Panc1 (cell line): ENCODE measurements at regions not wholly inside any gene's neighbourhood (a gene's known extent, or its start where the extent isn't known, plus 50 kb on each side); places are given as distances from the start of the nearest gene placed in this dataset.

Experiments used
- ATAC-seq: fragments of 200-7000 bp; cut with Tn5 transposase; 2 replicates; pipeline ENCODE4 v1.9.1; 2020; ENCODE audit warnings: mild to moderate bottlenecking, moderate library complexity
- BruUV-seq: library from RNA; stranded (reverse); fragments of 400-500 nt; replicated peaks from 2 replicates; lab custom pipeline; 2021; lab: Mats Ljungman, UMichigan
- CTCF ChIA-PET: fragments of 300-600 bp; sonication (Branson Sonifier 250); formaldehyde crosslinking; loops from one replicate; lab custom pipeline; 2022; ENCODE audit warnings: antibody characterized with exemption; lab: Charles Lee
- POLR2A ChIA-PET: fragments of 300-600 bp; sonication (Branson Sonifier 250); formaldehyde crosslinking; loops from one replicate; lab custom pipeline; 2022; ENCODE audit warnings: antibody characterized with exemption; lab: Charles Lee
- DNase-seq: peaks from one replicate; pipeline ENCODE4 v3.0.0-alpha.2; 2010; ENCODE audit warnings: low read depth, low spot score
- H3K27ac ChIP-seq: 2 replicates; pipeline ENCODE4 v1.5.1; 2011; ENCODE audit warnings: mild to moderate bottlenecking, low read length, inconsistent platforms
- H3K27me3 ChIP-seq: fragments of 200-500 bp; sonication (Bioruptor generic); 2 replicates; pipeline ENCODE4 v1.6.0; 2014; ENCODE audit warnings: low read length, inconsistent platforms; ENCODE audit not compliant: control insufficient read depth, insufficient read depth
- H3K36me3 ChIP-seq: fragments of 200-500 bp; sonication (Bioruptor generic); 2 replicates; pipeline ENCODE4 v1.5.1; 2014; ENCODE audit warnings: inconsistent platforms, mild to moderate bottlenecking, low read length, moderate library complexity; ENCODE audit not compliant: control insufficient read depth, insufficient read depth
- H3K4me1 ChIP-seq: 2 replicates; pipeline ENCODE4 v1.5.1; 2011; ENCODE audit warnings: inconsistent platforms, mild to moderate bottlenecking, low read length, moderate library complexity; ENCODE audit not compliant: control insufficient read depth, insufficient read depth
- H3K4me3 ChIP-seq, 2 experiments: 2 replicates each; pipeline ENCODE4 v1.5.1; 2011 to 2012; ENCODE audit warnings: low read depth in 2 of 2, low read length in 2 of 2, mild to moderate bottlenecking in 2 of 2, inconsistent platforms in 1 of 2, moderate library complexity in 1 of 2
- H3K9me3 ChIP-seq: fragments of 200-500 bp; sonication (Bioruptor generic); 2 replicates; pipeline ENCODE4 v1.5.1; 2014; ENCODE audit warnings: low read depth, mild to moderate bottlenecking, inconsistent platforms, low read length, moderate library complexity; ENCODE audit not compliant: control insufficient read depth, insufficient read depth
- CTCF ChIP-seq: fragments of 450-650 bp; IDR thresholded peaks from 2 replicates; pipeline ENCODE4 v1.5.1; 2017; ENCODE audit warnings: mild to moderate bottlenecking
- POLR2AphosphoS5 ChIP-seq: IDR thresholded peaks from 2 replicates; pipeline ENCODE4 v1.6.1; 2012; ENCODE audit warnings: mild to moderate bottlenecking, low read depth, low read length, moderate library complexity
- REST ChIP-seq, 2 experiments: IDR thresholded peaks; 2 replicates each; pipeline ENCODE4 v1.6.1; 2011 to 2012; ENCODE audit warnings: low read depth in 2 of 2, control low read depth in 1 of 2, low read length in 1 of 2, mild to moderate bottlenecking in 1 of 2, moderate library complexity in 1 of 2; ENCODE audit not compliant: insufficient read depth in 1 of 2
- SIN3A ChIP-seq: IDR thresholded peaks from 2 replicates; pipeline ENCODE4 v1.6.1; 2012; ENCODE audit warnings: low read depth, mild to moderate bottlenecking, low read length, moderate library complexity, borderline replicate concordance; ENCODE audit not compliant: insufficient read depth
- TCF7L2 ChIP-seq: IDR thresholded peaks from 2 replicates; pipeline ENCODE4 v1.6.1; 2011; ENCODE audit warnings: mild to moderate bottlenecking, low read depth, low read length, inconsistent platforms
- in situ Hi-C: cut with HindIII; loops from 2 replicates; pipeline ENCODE4 v1.10.0; 2016; ENCODE audit warnings: low sequenced_read_pairs, low pct_unique_long_range_greater_than_20kb
- intact Hi-C: fragments of 100-400 bp; cut with micrococcal nuclease; formaldehyde crosslinking; loops from one replicate; pipeline ENCODE4 v1.10.0; 2022; ENCODE audit not compliant: unreplicated experiment

- CTCF ChIA-PET: no interaction called here
- intact Hi-C loops: no loop called here
- Histone ChIP-seq H3K27ac (no peak overlapping the region), H3K36me3 (no peaks in the 10 kb centered on the region), H3K9me3 (no peaks in the 10 kb centered on the region), H3K4me1 (no peaks in the 10 kb centered on the region), H3K4me3 (no peak overlapping the region), H3K27me3 (no peaks in the 10 kb centered on the region; the same call in 1 of the 2 replicates)
- no peak for ATAC-seq
- BruUV-seq: no TSS peak
- POLR2A ChIA-PET: no interaction called here
- DNase-seq: no peak
- TF ChIP-seq POLR2AphosphoS5 (no peak), SIN3A (no peak), REST (IDR thresholded peaks at IDR 0.05; ENCODE audit: insufficient read depth in 1 of 2, low read depth in 2 of 2, low read length in 1 of 2) (no peak), TCF7L2 (no peak), CTCF (no peak)
- in situ Hi-C loops: no loop called here
Measured at GRCh38 chr5:168013546-168013945, 277.9 kb upstream of the WWC1 start.

GRCh38 chr5:168014433-168015123, 276.9 kb upstream of the WWC1 start:
- no peaks in the 10 kb centered on the region for H3K4me1 ChIP-seq
- ChIA-PET POLR2A (no interaction called here), CTCF (no interaction called here)
- no TSS peak for BruUV-seq
- no peak for TF ChIP-seq TCF7L2
- TF ChIP-seq CTCF: no peak
- TF ChIP-seq SIN3A: no peak
- TF ChIP-seq REST (IDR thresholded peaks at IDR 0.05; ENCODE audit: insufficient read depth in 1 of 2, low read depth in 2 of 2, low read length in 1 of 2): no peak
- no peak for TF ChIP-seq POLR2AphosphoS5
- intact Hi-C loops (no loop called here), in situ Hi-C loops (no loop called here)
- H3K9me3 ChIP-seq: no peaks in the 10 kb centered on the region
- ATAC-seq: no peak
- no peak overlapping the region for H3K27ac ChIP-seq
- no peak for DNase-seq
- H3K36me3 ChIP-seq: no peaks in the 10 kb centered on the region
- no peak overlapping the region for H3K4me3 ChIP-seq
- no peaks in the 10 kb centered on the region for H3K27me3 ChIP-seq
